Subcutaneous abdominal adipose tissue (tissue), 5 donors: ENCODE measurements at regions not wholly inside any gene's neighbourhood (a gene's known extent, or its start where the extent isn't known, plus 50 kb on each side); places are given as distances from the start of the nearest gene placed in this dataset.

Experiments
- H3K27ac ChIP-seq: one replicate; pipeline ENCODE4 v1.7.0; 2013; ENCODE audit warnings: low read depth, mild to moderate bottlenecking, inconsistent platforms, low read length, moderate library complexity
- H3K27me3 ChIP-seq, 5 donors: one replicate each; pipeline ENCODE4 v1.7.0; 2013; ENCODE audit warnings: low read length in 5 of 5, inconsistent platforms in 1 of 5; ENCODE audit not compliant: control insufficient read depth in 5 of 5, insufficient read depth in 4 of 5
- H3K36me3 ChIP-seq, 5 donors: one replicate each; pipeline ENCODE4 v1.7.0; 2013; ENCODE audit warnings: low read length in 5 of 5; ENCODE audit not compliant: control insufficient read depth in 5 of 5, insufficient read depth in 5 of 5
- H3K4me1 ChIP-seq, 5 donors: one replicate each; pipeline ENCODE4 v1.7.0; 2013; ENCODE audit warnings: low read length in 5 of 5, mild to moderate bottlenecking in 3 of 5, moderate library complexity in 1 of 5; ENCODE audit not compliant: control insufficient read depth in 5 of 5, insufficient read depth in 5 of 5
- H3K4me3 ChIP-seq, 5 donors: one replicate each; pipeline ENCODE4 v1.7.0; 2013; ENCODE audit warnings: low read length in 5 of 5, low read depth in 1 of 5
- H3K9ac ChIP-seq, 5 donors: one replicate each; pipeline ENCODE4 v1.7.0; 2013; ENCODE audit warnings: low read length in 5 of 5, mild to moderate bottlenecking in 4 of 5, moderate library complexity in 3 of 5
- H3K9me3 ChIP-seq, 5 donors: one replicate each; pipeline ENCODE4 v1.7.0; 2013; ENCODE audit warnings: low read length in 5 of 5; ENCODE audit not compliant: control insufficient read depth in 5 of 5
- donor health status: healthy.
- donor health status: healthy.
- donor health status: healthy.
- donor health status: healthy.
- donor health status: healthy.

- Histone ChIP-seq H3K4me1 (no peaks in the 10 kb centered on the region), H3K4me3 (no peak overlapping the region), H3K36me3 (no peaks in the 10 kb centered on the region), H3K27me3 (no peaks in the 10 kb centered on the region), H3K27ac (no peak overlapping the region), H3K9me3 (no peaks in the 10 kb centered on the region), H3K9ac (no peak overlapping the region)
Measured at GRCh38 chr5:89480406-89481007, 597.5 kb upstream of the MEF2C start.

GRCh38 chr5:89478851-89479250 is 595.9 kb upstream of the MEF2C start:
- H3K4me1 ChIP-seq = no peaks in the 10 kb centered on the region
- H3K9ac ChIP-seq = no peak overlapping the region
- H3K4me3 ChIP-seq = no peak overlapping the region
- no peak overlapping the region for H3K27ac ChIP-seq
- H3K36me3 ChIP-seq = no peaks in the 10 kb centered on the region
- no peaks in the 10 kb centered on the region for H3K27me3 ChIP-seq
- no peaks in the 10 kb centered on the region for H3K9me3 ChIP-seq

GRCh38 chr5:89473196-89473595 is 590.2 kb upstream of the MEF2C start:
- Histone ChIP-seq H3K36me3 (no peaks in the 10 kb centered on the region), H3K27ac (no peak overlapping the region), H3K4me3 (no peak overlapping the region), H3K4me1 (peaks cover 0 to 14% (median 8%) of the 10 kb centered on the region in 5 donors), H3K27me3 (no peaks in the 10 kb centered on the region), H3K9ac (no peak overlapping the region), H3K9me3 (no peaks in the 10 kb centered on the region)

GRCh38 chr5:89471541-89471940 is 588.6 kb upstream of the MEF2C start:
- Histone ChIP-seq H3K4me1 (peaks cover 0 to 14% (median 8%) of the 10 kb centered on the region in 5 donors), H3K9ac (no peak overlapping the region), H3K9me3 (no peaks in the 10 kb centered on the region), H3K27me3 (no peaks in the 10 kb centered on the region), H3K27ac (no peak overlapping the region), H3K4me3 (no peak overlapping the region), H3K36me3 (no peaks in the 10 kb centered on the region)

GRCh38 chr5:89471115-89471514 is 588.1 kb upstream of the MEF2C start:
- Histone ChIP-seq H3K9me3 (no peaks in the 10 kb centered on the region), H3K36me3 (no peaks in the 10 kb centered on the region), H3K9ac (no peak overlapping the region), H3K27me3 (no peaks in the 10 kb centered on the region), H3K27ac (no peak overlapping the region), H3K4me3 (no peak overlapping the region), H3K4me1 (peaks cover 0 to 14% (median 8%) of the 10 kb centered on the region in 5 donors)

- H3K27me3 ChIP-seq = no peaks in the 10 kb centered on the region
Measured at GRCh38 chr5:89470658-89471057, 587.7 kb upstream of the MEF2C start.

GRCh38 chr5:89458332-89458656 is 575.3 kb upstream of the MEF2C start:
- Histone ChIP-seq H3K27me3 (no peaks in the 10 kb centered on the region), H3K9ac (no peak overlapping the region), H3K4me3 (no peak overlapping the region), H3K4me1 (peaks cover 0 to 13% (median 6%) of the 10 kb centered on the region in 5 donors), H3K9me3 (no peaks in the 10 kb centered on the region), H3K27ac (no peak overlapping the region), H3K36me3 (no peaks in the 10 kb centered on the region)

More at GRCh38 chr5:89470658-89471057, 587.7 kb upstream of the MEF2C start:
- Histone ChIP-seq H3K9ac (no peak overlapping the region), H3K27ac (no peak overlapping the region), H3K4me3 (no peak overlapping the region), H3K9me3 (no peaks in the 10 kb centered on the region), H3K4me1 (peaks cover 0 to 14% (median 8%) of the 10 kb centered on the region in 5 donors), H3K36me3 (no peaks in the 10 kb centered on the region)

- no peak overlapping the region for H3K4me3 ChIP-seq
- H3K9me3 ChIP-seq = no peaks in the 10 kb centered on the region
- no peak overlapping the region for H3K27ac ChIP-seq
- H3K4me1 ChIP-seq = peaks cover 0 to 13% (median 6%) of the 10 kb centered on the region in 5 donors
- no peak overlapping the region for H3K9ac ChIP-seq
- no peaks in the 10 kb centered on the region for H3K36me3 ChIP-seq
- H3K27me3 ChIP-seq = no peaks in the 10 kb centered on the region
Measured at GRCh38 chr5:89457411-89458331, 574.7 kb upstream of the MEF2C start.

GRCh38 chr5:89452081-89452480 is 569.1 kb upstream of the MEF2C start:
- H3K27ac ChIP-seq = no peak overlapping the region
- no peaks in the 10 kb centered on the region for H3K9me3 ChIP-seq
- H3K9ac ChIP-seq = no peak overlapping the region
- no peak overlapping the region for H3K4me3 ChIP-seq
- peaks cover 0 to 1% (median 0%) of the 10 kb centered on the region in 5 donors for H3K4me1 ChIP-seq
- no peaks in the 10 kb centered on the region for H3K36me3 ChIP-seq
- no peaks in the 10 kb centered on the region for H3K27me3 ChIP-seq

GRCh38 chr5:89451263-89451662 is 568.3 kb upstream of the MEF2C start:
- Histone ChIP-seq H3K27ac (no peak overlapping the region), H3K36me3 (no peaks in the 10 kb centered on the region), H3K4me3 (no peak overlapping the region), H3K9me3 (no peaks in the 10 kb centered on the region), H3K9ac (no peak overlapping the region), H3K27me3 (no peaks in the 10 kb centered on the region), H3K4me1 (no peaks in the 10 kb centered on the region)
